NCI-H774 (cell line): ENCODE measurements at regions not wholly inside any gene's neighbourhood (a gene's known extent, or its start where the extent isn't known, plus 50 kb on each side); places are given as distances from the start of the nearest gene placed in this dataset.

ENCODE experiments used
- DNase-seq: peaks from one replicate; lab custom pipeline; 2025; lab: John Stamatoyannopoulos, UW

- DNase-seq: peak; percentile 78
These were observed 118.8 kb upstream of the RPS23 start for GRCh38 chr5:82396871-82397514.

DNA sequence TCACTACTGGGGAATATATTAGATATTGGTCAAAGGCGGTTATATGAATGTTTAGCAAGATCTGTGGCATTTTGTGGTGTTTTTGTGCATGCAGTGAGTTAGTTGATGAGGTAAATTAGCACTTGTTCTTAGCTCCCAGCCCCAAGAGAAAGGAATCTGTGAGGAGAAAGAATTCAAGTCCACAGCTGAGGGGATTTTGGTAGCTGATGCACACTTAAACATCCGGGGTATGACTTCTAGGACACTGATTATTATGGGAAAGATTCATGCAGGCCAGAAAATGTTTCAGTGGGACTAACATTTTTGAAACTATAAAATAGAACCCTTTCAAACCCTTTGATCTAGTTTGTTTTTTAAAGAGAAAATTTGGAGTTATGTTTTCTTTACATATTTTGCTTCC lies 118.2 kb upstream of the RPS23 start:
- DNase-seq: no peak

DNA sequence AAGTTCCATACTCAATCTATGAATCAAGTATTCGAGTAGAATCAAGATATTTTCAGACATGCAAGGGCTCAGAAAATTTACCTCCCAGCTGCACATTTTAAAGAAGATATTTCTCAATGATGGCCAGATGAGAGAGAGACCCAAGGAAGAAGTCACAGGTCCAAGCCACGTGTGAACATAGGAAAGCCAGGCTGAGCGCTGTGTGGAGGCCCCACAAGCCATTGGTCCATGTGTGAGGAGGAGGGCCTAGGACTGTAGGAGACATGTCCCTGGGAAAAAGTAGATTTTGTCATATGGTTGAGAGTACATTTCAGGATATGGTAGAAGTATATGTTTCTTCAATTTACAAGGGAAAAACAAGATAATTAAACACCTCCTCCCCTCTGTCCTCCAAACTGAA lies 115.8 kb upstream of the RPS23 start:
- DNase-seq: no peak

GRCh38 chr5:82390088-82390487 lies 111.9 kb upstream of the RPS23 start:
- DNase-seq: no peak

- no peak for DNase-seq
These were observed 111.2 kb upstream of the RPS23 start for GRCh38 chr5:82389347-82389746.

DNA sequence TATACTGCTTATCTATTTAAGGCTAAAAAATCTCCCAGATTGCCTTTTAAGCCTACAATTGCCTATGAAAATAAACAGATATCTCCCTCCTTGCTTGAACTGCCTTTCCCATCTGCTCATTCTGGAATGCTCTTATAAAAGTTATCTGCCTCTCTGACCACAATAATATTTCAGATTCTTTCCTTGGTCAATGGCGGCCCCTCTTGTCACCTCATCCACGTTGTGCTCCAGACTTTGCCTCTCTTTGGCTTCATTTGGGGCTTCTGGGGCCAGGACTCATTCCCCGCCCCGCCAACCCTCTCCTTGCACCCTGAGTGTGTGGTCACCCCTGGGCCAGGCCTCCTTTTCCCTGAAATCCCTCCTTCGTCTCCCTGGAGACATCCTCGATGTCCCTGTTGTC lies 110.0 kb upstream of the RPS23 start:
- DNase-seq: no peak

GRCh38 chr5:82387819-82388166 lies 109.6 kb upstream of the RPS23 start:
- no peak for DNase-seq

- peak; percentile 92 for DNase-seq
These were observed 109.1 kb upstream of the RPS23 start for GRCh38 chr5:82387001-82387818.

- DNase-seq: no peak
These were observed 108.4 kb upstream of the RPS23 start for GRCh38 chr5:82386576-82386975.

- no peak for DNase-seq
These were observed 106.0 kb upstream of the RPS23 start for GRCh38 chr5:82384034-82384750.

- no peak for DNase-seq
These were observed 103.4 kb upstream of the RPS23 start for GRCh38 chr5:82381591-82381990.

GRCh38 chr5:82376307-82376706 lies 98.2 kb upstream of the RPS23 start:
- no peak for DNase-seq

DNA sequence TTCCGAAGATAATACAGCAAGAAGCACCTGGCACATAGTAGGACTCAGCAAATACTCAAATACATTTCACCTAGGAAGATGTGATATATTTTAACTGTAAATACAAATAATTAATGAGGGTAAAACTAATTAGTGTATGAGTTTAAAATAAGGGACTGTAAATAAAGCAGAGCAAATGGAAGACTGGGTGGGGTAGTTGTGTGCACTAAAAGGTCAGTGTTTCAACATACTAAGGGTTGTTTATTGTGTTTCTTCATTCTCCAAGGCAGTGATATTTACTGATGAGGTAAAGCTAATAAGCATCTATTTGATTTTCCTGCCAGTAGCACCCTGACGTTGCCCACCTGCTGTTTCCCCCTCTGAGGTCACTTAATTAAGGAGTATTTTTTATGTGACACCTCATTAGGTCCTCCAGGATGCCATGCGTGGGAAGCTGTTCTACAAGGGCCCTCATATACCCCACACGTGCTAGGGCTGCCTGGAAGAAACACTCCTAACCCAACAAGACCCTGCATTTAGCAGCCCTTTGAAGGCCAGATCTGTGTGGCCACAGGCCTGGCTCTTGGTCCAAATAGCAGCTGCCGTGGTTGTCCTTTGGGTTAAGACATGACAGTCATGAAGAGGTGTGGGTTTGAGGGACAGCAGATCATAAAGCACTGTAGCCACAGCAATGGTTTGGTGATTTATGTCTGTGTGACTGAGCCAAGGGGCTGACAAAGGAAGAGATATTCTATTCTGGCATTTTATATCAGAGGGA lies 97.5 kb upstream of the RPS23 start:
- peak; percentile 92 for DNase-seq

- no peak for DNase-seq
These were observed 96.5 kb upstream of the RPS23 start for GRCh38 chr5:82374637-82375036.

DNA sequence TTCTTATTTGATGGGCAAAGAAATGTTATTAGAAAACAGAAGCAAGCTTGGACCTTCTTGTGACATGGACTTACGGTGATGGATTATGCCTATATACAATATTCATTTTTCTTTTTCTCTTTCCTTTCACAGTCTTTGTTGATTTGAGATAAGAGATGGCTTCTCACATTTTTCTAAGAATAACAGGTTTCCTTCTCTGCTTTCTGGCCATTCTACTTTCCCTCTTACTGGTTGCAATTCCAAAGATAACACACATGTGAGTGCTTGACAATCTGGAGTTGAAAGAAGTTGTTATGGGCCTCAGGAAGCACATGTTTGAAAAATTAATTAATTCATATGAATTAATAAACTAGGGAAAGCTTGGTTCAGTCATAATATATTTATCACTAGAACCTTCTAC lies 89.8 kb upstream of the RPS23 start:
- no peak for DNase-seq

- DNase-seq: peak; percentile 52
These were observed 87.6 kb upstream of the RPS23 start for GRCh38 chr5:82365744-82366228.

- DNase-seq: peak; percentile 7
These were observed 86.9 kb upstream of the RPS23 start for GRCh38 chr5:82365026-82365425.

DNA sequence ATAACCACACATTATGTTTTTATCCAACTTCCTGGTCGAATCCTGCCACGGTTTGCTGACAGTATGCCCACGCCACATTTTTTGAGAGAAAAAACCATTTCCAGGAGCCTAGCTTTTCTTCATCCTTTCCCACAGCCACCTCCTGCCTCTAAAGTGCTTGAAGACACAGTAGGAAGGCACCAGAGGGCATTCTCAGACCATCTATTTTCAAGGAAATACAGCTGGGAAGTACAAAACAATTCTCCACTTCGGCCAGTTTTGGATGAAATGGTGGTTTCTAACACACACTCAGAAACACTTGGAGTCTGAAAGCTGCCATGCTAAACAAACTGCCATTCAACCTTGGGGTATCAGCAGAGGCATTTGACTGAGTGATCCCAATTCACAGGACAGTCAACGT lies 86.3 kb upstream of the RPS23 start:
- peak; percentile 22 for DNase-seq

DNA sequence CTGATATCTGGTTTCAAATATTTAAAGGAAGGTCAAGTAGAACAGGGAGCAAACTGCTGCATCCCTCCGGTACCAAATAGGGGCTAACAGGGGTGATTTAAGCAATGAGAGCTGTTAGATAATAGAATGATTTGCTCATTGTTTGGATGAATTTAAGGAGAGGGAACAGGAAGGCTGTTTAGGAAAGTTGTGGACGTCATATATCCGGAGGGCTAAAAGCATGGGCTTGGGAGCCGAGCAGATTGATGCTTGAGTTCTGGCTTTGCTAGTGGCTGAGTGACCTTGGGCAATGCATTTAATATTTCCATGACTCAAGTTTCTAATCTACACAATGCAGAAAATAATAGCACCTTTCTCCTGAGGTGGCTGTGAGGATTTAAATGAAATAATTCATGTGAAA lies 85.4 kb upstream of the RPS23 start:
- no peak for DNase-seq

DNA sequence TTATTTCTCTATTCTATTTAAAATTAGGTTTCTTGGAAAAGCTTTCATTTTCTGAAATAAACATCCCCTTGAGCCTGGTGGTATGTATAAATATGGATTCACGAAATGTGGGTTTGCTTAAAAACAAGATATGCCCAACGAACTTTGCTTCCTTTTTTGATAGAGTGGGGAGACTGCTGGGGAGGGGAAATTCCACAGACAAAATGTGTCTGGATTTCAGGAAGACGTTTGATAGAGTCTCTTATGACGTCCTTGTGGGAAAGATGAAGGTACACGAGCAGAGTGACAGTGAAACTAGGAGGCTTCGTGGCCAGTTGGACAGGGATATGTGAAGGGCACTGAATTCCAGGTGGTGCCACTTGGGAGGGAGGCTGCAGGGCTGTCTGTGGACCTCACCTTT lies 84.5 kb upstream of the RPS23 start:
- no peak for DNase-seq

GRCh38 chr5:82360022-82360421 lies 81.9 kb upstream of the RPS23 start:
- no peak for DNase-seq

- DNase-seq: no peak
These were observed 81.1 kb upstream of the RPS23 start for GRCh38 chr5:82359272-82359671.
